Heart left ventricle (tissue), 13 donors: ENCODE measurements at regions not wholly inside any gene's neighbourhood (a gene's known extent, or its start where the extent isn't known, plus 50 kb on each side); places are given as distances from the start of the nearest gene placed in this dataset.

ENCODE experiments used
- POLR2A ChIP-seq, 2 donors: fragments of 450-650 bp; IDR thresholded peaks; one replicate each; pipeline ENCODE4 v1.6.1; 2017; ENCODE audit warnings: antibody characterized with exemption in 2 of 2, mild to moderate bottlenecking in 2 of 2, moderate library complexity in 2 of 2
- TF ChIP-seq, protein P1 (sequence below), 12 donors: fragments of 200-600 bp; sonication (generic) in 4 of 12; IDR thresholded peaks; one replicate each; pipeline versions ENCODE4 v1.5.0 to v1.8.0; 2018 to 2022; ENCODE audit warnings: antibody characterized with exemption in 12 of 12, mild to moderate bottlenecking in 5 of 12
- donor health status: ischemic (EF 13 %, LVEDD 7.1; RV severe dilation, severe dysfunction).
- donor health status: DM: no; HTN: yes; CAD: no.
- donor health status: DM: no; HTN: no; CAD: no.
- donor health status: ischemic (EF 25% LVEDD 6.9; RV normal size, moderate dysfunction).
- donor health status: ischemic (EF 25% LVEDD 5.7; RV mildly dilated, moderate dysfunction).
- donor health status: ischemic (EF 35%, LVEDD 5.7; RV mildly dilated, moderate dysfunction).
- donor health status: nonischemic (EF 11% LVEDD 7.7; RV severe dilation, severe dysfunction).
- donor health status: DM: yes; HTN: yes; CAD: no.
- donor health status: PGD.
- donor health status: ischemic (EF 29% LVEDD 5.4; RV normal size, mild dysfunction).
- donor health status: nonischemic (EF 23%, LVEDD 6.1; RV moderate dilation, normal function).

GRCh38 chrX:131723646-131724045 is 179.8 kb downstream of the OR13H1 start:
- TF ChIP-seq POLR2A (IDR thresholded peaks at IDR 0.05), result no peak
- TF ChIP-seq, protein P1, sequence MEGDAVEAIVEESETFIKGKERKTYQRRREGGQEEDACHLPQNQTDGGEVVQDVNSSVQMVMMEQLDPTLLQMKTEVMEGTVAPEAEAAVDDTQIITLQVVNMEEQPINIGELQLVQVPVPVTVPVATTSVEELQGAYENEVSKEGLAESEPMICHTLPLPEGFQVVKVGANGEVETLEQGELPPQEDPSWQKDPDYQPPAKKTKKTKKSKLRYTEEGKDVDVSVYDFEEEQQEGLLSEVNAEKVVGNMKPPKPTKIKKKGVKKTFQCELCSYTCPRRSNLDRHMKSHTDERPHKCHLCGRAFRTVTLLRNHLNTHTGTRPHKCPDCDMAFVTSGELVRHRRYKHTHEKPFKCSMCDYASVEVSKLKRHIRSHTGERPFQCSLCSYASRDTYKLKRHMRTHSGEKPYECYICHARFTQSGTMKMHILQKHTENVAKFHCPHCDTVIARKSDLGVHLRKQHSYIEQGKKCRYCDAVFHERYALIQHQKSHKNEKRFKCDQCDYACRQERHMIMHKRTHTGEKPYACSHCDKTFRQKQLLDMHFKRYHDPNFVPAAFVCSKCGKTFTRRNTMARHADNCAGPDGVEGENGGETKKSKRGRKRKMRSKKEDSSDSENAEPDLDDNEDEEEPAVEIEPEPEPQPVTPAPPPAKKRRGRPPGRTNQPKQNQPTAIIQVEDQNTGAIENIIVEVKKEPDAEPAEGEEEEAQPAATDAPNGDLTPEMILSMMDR (IDR thresholded peaks at IDR 0.05), result no peak
